ENCODE measurements at regions not wholly inside any gene's neighbourhood (a gene's known extent, or its start where the extent isn't known, plus 50 kb on each side); places are given as distances from the start of the nearest gene placed in this dataset.
"Not testable (repeated sequence)": the region's sequence is repeated elsewhere in the genome, so short reads cannot be mapped to it uniquely, and the experiment has no call there.

- not testable (repeated sequence) for DNase-seq
Measured at GRCh38 chr6:4725136-4725760, 51.0 kb upstream of the CDYL start.

GRCh38 chr6:4724727-4725126, 51.5 kb upstream of the CDYL start:
- not testable (repeated sequence) for DNase-seq

GRCh38 chr6:4723383-4723782, 52.8 kb upstream of the CDYL start:
- DNase-seq, result no peak

GRCh38 chr6:4721368-4721767, 54.8 kb upstream of the CDYL start:
- not testable (repeated sequence) for DNase-seq

GRCh38 chr6:4719491-4719890, 56.7 kb upstream of the CDYL start:
- no peak for DNase-seq

- no peak for DNase-seq
Measured at GRCh38 chr6:4717856-4718255, 58.3 kb upstream of the CDYL start.

- no peak for DNase-seq
Measured at GRCh38 chr6:4717124-4717523, 59.1 kb upstream of the CDYL start.

GRCh38 chr6:4714961-4715501, 61.2 kb upstream of the CDYL start:
- no peak for DNase-seq

- no peak for DNase-seq
Measured at GRCh38 chr6:4712291-4712690, 63.9 kb upstream of the CDYL start.

GRCh38 chr6:4707011-4707410, 69.2 kb upstream of the CDYL start:
- no peak for DNase-seq

- no peak for DNase-seq
Measured at GRCh38 chr6:4705809-4706208, 70.4 kb upstream of the CDYL start.

GRCh38 chr6:4703382-4703781, 72.8 kb upstream of the CDYL start:
- DNase-seq, result no peak

- no peak for DNase-seq
Measured at GRCh38 chr6:4698901-4699659, 77.1 kb upstream of the CDYL start.

GRCh38 chr6:4693173-4693970, 82.8 kb upstream of the CDYL start:
- DNase-seq, result no peak

- no peak for DNase-seq
Measured at GRCh38 chr6:4692664-4693063, 83.5 kb upstream of the CDYL start.

- no peak for DNase-seq
Measured at GRCh38 chr6:4687989-4688947, 87.9 kb upstream of the CDYL start.

GRCh38 chr6:4687656-4687988, 88.6 kb upstream of the CDYL start:
- DNase-seq, result no peak

- no peak for DNase-seq
Measured at GRCh38 chr6:4682431-4683097, 93.6 kb upstream of the CDYL start.

- no peak for DNase-seq
Measured at GRCh38 chr6:4678506-4679300, 97.5 kb upstream of the CDYL start.

- DNase-seq, result no peak
Measured at GRCh38 chr6:4677751-4678065, 98.5 kb upstream of the CDYL start.
